ENCODE measurements at regions not wholly inside any gene's neighbourhood (a gene's known extent, or its start where the extent isn't known, plus 50 kb on each side); places are given as distances from the start of the nearest gene placed in this dataset.

DNA sequence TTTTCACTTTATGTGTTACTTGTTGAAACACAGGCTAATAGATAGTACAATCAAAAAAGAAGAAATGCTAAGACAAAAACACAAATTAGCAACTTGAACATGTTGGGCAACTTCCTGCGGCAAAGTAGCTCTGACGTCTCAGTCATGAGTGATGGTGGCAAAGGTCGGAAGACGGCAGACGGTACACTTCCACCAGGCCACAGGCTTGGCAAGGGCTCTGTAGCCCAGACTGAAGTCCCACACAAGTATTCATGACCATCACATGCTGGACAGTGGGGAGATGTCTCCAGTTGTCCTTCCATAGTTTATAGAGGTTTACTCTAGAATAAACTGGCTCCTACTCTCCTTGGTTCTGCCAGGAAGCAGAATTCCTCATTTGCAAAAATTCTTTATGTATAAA lies 831.3 kb downstream of the MTRR start (continued):
- TF ChIP-seq, protein P1, sequence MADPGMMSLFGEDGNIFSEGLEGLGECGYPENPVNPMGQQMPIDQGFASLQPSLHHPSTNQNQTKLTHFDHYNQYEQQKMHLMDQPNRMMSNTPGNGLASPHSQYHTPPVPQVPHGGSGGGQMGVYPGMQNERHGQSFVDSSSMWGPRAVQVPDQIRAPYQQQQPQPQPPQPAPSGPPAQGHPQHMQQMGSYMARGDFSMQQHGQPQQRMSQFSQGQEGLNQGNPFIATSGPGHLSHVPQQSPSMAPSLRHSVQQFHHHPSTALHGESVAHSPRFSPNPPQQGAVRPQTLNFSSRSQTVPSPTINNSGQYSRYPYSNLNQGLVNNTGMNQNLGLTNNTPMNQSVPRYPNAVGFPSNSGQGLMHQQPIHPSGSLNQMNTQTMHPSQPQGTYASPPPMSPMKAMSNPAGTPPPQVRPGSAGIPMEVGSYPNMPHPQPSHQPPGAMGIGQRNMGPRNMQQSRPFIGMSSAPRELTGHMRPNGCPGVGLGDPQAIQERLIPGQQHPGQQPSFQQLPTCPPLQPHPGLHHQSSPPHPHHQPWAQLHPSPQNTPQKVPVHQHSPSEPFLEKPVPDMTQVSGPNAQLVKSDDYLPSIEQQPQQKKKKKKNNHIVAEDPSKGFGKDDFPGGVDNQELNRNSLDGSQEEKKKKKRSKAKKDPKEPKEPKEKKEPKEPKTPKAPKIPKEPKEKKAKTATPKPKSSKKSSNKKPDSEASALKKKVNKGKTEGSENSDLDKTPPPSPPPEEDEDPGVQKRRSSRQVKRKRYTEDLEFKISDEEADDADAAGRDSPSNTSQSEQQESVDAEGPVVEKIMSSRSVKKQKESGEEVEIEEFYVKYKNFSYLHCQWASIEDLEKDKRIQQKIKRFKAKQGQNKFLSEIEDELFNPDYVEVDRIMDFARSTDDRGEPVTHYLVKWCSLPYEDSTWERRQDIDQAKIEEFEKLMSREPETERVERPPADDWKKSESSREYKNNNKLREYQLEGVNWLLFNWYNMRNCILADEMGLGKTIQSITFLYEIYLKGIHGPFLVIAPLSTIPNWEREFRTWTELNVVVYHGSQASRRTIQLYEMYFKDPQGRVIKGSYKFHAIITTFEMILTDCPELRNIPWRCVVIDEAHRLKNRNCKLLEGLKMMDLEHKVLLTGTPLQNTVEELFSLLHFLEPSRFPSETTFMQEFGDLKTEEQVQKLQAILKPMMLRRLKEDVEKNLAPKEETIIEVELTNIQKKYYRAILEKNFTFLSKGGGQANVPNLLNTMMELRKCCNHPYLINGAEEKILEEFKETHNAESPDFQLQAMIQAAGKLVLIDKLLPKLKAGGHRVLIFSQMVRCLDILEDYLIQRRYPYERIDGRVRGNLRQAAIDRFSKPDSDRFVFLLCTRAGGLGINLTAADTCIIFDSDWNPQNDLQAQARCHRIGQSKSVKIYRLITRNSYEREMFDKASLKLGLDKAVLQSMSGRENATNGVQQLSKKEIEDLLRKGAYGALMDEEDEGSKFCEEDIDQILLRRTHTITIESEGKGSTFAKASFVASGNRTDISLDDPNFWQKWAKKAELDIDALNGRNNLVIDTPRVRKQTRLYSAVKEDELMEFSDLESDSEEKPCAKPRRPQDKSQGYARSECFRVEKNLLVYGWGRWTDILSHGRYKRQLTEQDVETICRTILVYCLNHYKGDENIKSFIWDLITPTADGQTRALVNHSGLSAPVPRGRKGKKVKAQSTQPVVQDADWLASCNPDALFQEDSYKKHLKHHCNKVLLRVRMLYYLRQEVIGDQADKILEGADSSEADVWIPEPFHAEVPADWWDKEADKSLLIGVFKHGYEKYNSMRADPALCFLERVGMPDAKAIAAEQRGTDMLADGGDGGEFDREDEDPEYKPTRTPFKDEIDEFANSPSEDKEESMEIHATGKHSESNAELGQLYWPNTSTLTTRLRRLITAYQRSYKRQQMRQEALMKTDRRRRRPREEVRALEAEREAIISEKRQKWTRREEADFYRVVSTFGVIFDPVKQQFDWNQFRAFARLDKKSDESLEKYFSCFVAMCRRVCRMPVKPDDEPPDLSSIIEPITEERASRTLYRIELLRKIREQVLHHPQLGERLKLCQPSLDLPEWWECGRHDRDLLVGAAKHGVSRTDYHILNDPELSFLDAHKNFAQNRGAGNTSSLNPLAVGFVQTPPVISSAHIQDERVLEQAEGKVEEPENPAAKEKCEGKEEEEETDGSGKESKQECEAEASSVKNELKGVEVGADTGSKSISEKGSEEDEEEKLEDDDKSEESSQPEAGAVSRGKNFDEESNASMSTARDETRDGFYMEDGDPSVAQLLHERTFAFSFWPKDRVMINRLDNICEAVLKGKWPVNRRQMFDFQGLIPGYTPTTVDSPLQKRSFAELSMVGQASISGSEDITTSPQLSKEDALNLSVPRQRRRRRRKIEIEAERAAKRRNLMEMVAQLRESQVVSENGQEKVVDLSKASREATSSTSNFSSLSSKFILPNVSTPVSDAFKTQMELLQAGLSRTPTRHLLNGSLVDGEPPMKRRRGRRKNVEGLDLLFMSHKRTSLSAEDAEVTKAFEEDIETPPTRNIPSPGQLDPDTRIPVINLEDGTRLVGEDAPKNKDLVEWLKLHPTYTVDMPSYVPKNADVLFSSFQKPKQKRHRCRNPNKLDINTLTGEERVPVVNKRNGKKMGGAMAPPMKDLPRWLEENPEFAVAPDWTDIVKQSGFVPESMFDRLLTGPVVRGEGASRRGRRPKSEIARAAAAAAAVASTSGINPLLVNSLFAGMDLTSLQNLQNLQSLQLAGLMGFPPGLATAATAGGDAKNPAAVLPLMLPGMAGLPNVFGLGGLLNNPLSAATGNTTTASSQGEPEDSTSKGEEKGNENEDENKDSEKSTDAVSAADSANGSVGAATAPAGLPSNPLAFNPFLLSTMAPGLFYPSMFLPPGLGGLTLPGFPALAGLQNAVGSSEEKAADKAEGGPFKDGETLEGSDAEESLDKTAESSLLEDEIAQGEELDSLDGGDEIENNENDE (IDR thresholded peaks at IDR 0.05; ENCODE audit: insufficient replicate concordance, low read length): no peak
- TF ChIP-seq POU5F1 (IDR thresholded peaks at IDR 0.05; ENCODE audit: low read depth, low read length) (no peak), HDAC2 (IDR thresholded peaks at IDR 0.05; ENCODE audit: borderline replicate concordance in 1 of 2, low read depth in 2 of 2, low read length in 2 of 2) (no peak), CTBP2 (IDR thresholded peaks at IDR 0.05; ENCODE audit: borderline replicate concordance, insufficient read depth, insufficient read length, low read length) (no peak), ZNF274 (IDR thresholded peaks at IDR 0.05; ENCODE audit: borderline replicate concordance, extremely low read depth, low read length) (no peak), NANOG (IDR thresholded peaks at IDR 0.05; ENCODE audit: insufficient read depth, low read depth, low read length, poor library complexity, severe bottlenecking) (no peak), RFX5 (IDR thresholded peaks at IDR 0.05; ENCODE audit: borderline replicate concordance, low read depth, low read length) (no peak)

All from H1 (cell line).